ENCODE measurements at regions not wholly inside any gene's neighbourhood (a gene's known extent, or its start where the extent isn't known, plus 50 kb on each side); places are given as distances from the start of the nearest gene placed in this dataset.
"Not testable (repeated sequence)": the region's sequence is repeated elsewhere in the genome, so short reads cannot be mapped to it uniquely, and the experiment has no call there.

DNA sequence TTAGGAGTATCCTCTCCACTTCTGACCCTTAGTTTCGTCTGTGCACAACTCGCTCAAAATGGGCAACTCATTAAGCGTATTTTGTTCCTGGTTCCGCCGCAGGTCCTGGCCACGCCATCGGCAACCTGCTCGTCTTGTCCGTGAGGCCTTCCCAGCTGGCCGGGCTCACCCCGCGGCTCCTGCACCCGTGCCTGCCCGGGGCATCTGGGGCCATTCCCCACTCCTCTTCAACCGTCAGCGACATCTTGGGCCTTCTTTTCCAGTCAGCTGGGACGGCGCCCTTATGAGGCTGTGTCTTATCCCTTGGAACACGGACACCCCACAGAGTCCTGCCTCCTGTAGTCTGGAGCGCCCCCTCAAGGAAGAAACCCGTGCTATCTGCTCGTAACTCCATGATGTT, 271.9 kb upstream of the NRSN1 start:
- not testable (repeated sequence) for DNase-seq

DNA sequence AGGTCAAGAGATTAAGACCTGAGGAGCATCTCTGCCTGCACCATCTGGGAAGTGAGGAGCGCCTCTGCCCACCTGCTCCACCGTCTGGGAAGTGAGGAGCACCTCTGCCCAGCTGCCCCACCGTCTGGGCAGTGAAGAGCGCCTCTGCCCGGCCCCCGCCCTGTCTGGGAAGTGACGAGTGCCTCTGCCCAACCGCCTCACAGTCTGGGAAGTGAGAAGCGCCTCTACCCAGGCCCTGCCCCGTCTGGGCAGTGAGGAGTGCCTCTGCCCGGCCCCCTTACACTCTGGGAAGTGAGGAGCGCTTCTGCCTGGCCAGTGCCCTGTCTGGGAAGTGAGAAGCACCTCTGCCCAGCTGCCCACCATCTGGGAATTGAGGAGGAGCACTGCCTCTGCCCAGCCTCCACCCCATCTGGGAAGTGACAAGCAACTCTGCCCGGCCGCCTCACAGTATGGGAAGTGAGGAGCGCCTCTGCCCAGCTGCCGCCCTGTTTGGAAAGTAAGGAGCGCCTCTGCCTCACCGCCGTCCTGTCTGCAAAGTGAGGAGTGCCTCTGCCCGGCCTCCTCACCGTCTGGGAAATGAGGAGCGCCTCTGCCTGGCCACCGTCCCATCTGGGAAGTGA, 270.4 kb upstream of the NRSN1 start:
- DNase-seq: no peak

DNA sequence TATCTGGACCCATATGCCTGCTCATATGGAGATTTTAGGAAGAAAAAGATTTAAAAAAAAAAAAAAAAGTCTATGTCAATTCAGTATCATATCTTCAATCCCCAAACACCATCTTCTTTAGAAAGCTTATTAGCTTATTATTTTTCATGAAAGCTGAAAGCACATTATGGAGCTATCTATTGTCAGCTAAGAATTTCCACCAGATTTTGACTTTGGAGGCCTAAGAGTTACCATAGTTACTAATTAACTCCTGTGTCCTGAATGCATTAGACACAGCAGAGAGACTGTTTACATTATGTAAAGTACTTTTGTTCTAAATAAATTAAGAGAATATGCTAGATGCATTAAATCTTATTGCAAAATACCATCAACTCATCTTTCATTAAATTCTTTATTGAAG, 255.5 kb upstream of the NRSN1 start:
- no peak for DNase-seq

DNA sequence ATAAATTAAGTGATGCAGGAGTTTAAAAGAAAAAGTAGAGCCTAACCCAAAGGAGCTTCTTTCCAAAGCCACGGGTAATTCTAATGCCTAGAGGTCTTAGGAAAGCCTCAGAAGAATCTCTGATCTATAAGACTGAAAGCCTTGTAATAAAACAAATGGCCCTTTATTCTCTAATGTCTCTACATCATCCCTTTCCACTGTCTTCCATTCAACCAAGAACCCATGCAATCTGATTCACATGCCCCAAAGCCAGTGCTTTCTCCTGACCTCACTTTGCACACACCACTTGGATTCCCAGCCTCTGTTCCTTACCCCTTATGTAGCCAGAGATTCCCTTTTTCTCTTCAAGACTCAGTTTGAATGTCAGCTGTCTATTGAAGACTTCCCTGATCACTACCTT, 252.9 kb upstream of the NRSN1 start:
- DNase-seq: no peak

DNA sequence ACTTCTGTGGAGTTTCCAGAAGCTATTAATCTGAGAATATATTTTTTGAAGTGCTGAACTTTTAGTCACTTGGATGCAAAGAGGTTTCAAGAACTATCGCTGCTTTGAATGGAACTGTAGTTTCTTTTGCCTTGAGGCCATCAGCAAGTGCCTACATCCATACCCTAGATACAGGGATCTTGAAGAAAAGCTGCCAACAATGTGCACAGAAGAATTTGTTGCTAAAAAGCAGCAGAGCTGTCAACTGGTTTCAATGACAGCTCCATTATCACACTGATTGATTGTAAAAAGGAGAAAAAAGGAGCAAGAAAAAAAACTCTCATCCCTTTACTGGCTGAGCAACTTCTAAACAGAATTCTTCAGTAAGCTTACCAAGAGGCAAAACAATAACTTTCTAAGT, 251.0 kb upstream of the NRSN1 start:
- peak; percentile 14 for DNase-seq

DNA sequence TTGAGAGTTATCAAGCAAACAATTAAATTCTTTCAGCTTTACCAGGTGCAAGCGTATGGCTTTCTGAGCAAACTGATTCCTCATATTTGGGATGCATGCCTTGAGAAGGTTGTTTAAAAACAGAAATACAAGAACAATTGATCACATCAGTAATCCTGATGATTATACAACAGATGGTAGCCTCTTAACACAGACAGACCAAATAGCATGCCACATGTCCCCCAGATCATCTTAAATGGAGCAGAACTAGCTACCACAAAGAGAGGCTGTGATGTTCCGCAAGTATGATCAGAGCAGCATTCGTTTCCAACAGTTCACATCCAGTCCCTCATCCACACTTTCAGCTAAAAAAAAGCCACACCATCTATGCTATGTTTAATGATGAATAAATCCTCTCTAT, 246.2 kb upstream of the NRSN1 start:
- no peak for DNase-seq

DNA sequence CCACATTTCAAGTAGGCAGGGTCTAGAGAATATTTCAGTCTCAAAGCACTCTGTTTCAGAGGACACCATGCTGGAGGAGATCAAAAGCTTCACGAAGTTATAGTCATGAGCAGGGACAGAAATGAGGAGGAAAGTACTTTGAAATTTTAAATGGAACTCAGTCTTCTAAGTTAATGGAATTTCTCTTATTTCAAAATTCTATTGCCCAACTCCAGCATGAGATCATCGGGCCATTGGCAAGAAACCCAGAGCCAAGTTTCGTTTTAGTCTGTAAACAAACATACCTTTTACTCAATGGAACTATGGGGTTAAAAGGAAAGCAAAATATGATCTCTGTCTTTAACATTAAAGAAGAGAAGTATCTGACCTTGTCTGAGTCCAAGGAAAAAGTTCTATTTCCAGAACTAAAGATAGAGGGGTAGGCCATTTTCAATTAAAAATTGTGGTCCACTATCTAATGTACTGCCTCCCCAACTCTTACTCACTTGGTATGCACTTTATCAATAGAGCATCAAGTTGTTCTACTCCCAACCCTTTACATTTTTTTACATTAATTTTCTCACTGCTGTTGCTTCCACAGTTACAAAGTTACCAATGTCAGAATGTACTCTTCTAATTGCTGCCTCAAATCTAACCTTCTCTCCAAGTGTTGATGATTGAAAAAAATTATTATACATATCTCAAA, 235.3 kb upstream of the NRSN1 start:
- no peak for DNase-seq

DNA sequence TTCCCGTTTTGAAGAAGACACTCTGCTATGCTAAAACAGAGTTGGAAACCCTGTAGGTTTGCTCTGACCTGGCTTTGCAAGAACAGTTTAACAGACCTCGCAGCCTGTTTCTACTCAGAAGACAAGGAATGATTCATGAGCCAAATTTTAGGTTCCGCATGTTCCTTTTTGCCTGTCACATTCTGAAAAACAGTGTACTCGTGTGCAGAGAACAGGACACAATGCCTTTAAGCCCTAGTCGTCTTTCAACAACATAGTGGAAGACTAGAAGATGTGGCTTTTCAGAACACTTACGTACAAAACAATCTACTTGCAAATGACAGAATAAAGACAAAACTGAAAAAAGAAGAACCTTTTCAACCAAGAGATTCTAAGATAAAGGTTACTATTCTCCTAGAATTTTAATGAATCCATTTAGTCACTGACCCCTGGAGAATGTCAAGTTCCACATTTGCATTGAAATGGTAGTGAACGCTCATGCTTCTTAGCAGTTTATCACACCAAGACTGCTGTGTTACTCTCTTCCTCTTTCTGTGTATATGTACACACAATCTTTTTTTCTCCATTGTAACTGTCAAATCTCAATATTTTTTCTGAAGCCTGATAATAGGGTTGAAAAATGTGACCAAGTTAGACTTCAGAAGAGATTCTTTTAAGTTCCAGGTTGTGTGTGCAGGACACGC, 220.7 kb upstream of the NRSN1 start:
- no peak for DNase-seq

DNA sequence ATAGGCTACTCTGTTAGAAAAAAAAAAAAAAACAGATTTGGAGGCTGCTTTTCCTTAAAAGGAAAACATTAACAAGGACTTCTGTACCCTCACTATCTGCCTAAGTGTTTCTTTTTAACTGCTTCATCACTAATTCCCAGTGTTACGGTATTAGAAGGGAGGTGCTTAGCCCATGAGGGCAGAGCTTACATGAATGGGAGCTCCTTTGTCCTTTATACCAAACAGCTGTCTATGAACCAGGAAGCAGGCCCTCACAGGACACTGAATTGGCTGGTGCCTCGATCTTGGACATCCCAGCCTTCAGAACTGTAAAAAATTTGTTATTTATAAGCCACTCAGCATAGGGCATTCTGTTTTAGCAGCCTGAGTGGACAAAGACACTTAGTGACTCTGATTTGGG, 215.6 kb upstream of the NRSN1 start:
- DNase-seq: no peak

DNA sequence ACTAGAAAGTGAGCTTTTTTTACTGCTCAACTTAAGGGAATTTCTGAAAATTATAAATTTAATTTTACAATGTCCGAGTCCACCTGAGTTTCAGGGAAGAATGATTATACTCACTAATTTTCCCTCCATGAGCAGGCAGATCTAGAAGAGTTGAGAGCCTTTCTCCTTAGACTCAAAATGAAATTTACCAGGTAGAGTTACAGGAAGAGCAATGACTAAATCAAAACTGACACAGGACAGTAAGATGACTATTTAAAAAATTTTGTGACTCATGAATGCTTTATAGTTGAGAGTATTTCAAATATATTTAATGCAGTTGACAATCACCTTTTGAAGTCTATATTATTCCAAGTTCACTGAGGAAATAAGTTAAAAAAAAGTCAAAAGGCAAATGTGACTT, 198.1 kb upstream of the NRSN1 start:
- no peak for DNase-seq

DNA sequence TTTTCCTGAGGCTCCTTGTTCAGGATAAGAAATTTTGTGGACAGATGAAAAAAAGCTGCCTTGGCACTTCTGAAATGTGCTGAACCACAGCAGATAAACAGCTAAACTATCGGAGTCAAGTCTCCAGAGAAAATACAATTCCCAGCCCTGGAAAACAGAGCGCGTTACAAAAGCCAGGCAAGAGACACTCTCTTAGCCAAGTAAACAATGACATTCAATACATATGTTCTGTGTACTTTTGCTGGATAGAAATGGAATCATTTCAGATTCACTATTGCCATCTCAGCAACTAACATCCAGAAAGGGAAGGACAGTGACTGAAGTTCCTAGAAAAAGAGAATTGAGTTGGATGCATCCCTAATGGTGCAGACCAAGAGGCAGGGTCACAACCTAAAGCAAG, 196.8 kb upstream of the NRSN1 start:
- no peak for DNase-seq

DNA sequence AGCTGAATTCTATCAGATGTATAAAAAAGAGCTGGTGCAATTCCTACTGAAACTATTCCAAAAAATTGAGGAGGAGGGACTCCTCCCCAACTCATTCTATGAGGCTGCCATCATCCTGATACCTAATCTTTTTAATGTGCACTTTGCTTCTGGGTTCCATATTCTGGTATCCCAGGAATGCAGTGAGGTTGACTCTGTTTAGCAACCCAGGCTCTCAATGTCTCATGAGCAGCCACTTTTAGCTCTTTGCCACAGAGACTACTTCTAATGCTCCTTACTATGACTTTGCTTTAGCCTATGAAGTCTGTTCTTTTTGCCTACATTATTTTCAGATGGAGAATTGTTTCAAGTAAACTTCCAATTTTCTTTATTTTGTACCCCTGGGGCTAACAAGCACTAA, 185.5 kb upstream of the NRSN1 start:
- DNase-seq: no peak

DNA sequence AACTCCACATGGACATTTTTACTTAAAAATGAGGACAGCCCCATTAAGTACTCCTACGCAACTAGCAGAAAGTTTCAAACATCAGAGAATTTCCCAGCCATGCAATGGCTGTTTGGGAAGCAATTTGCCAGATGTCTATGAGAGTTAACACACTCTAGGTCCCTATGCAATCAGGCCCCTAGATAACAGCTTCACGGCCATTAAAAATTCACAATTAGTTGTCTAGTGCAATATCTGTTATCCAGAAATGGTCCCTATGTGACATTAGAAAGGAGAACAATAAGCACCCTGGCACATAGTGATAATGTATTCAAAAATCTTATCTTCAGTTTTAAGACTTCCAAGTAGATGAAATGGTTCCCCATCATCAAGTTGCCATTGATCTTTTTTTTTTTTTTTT, 174.3 kb upstream of the NRSN1 start:
- DNase-seq: no peak

DNA sequence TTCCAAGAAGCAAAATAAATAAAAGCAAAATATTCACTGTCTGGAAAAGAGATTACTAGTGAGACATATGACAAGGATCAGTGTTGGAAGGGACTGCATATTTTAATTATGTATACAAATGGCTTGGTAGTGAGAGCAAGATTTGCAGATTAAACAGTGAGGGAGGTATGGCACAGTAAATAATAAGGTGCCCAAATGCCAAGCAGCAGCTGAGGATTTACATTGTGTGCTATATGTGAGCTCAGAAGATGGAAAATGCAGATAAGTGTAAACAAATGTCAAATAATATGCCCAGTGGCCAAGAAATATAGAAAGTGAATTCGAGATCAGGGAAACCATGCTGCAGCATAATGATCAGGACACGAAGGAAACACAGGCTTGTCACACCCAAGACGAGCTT, 173.8 kb upstream of the NRSN1 start:
- DNase-seq: no peak

DNA sequence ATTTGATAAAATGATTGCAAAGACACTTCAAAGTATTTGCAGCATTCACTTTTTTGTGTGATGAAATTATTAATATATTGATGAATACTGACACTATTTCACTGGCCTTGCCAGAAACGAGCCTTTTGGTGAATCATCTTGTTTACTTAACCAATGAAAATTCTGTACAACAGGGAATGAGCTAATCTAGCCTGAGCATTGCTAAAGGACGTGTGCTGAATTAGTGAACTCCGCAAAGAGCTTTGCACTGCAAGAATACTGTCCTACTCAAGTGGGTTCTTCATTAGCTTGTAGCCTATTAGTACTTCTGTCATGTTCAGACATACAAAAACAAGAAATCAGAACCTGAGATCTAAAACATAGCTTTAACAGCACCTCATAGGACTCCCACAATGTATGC, 172.0 kb upstream of the NRSN1 start:
- no peak for DNase-seq

DNA sequence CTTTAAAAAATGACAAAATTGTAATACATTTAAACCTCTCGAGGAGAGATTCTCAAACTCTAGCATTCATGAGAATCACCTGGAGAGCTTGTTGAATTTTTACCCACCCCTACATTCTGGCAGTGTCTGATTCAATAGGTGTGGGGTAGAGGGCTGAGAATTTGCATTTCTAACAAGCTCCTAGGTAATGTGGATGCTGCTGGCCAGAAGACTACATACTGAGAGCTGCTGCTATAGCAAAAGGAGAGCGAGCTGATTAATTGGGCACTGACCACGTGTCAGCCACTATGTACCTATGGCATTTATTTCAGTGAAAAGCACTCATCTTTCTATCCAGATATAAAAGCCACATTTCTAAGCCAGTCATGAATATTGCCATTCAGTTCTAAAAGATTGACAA, 169.0 kb upstream of the NRSN1 start:
- DNase-seq: no peak

DNA sequence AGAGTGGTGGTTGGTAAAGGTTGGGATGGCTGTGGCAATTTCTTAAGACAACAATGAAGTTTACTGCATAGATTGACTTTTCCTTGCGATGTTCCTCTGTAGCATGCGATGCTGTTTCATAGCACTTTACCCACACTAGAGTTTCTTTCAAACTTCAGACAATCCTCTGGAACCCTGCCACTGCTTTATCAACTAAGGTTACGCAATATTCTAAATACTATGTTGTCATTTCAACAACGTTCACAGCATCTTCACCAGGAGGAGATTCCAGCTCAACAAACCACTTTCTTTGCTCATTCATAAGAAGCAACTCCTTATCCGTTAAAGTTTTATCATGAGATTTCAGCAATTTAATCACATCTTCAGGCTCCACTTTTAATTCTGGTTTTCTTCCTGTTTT, 161.2 kb upstream of the NRSN1 start:
- no peak for DNase-seq

DNA sequence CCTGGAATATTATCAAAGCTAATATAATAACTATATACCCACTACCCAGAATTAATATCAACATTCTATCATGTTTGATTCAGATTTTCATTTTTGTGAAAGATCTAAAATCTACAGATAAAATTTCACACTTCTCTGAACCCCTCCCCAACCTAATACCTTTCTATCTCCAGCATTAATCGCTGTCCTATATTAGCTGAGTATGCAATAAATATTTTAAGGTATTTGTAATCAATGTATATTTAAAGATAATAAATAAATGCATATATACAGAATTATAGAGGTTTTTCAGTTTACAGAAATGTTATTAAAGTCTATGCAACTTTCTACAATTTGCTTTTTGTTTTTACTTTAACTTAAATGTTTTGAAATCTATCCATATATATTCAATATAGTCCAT, 156.7 kb upstream of the NRSN1 start:
- DNase-seq: no peak

DNA sequence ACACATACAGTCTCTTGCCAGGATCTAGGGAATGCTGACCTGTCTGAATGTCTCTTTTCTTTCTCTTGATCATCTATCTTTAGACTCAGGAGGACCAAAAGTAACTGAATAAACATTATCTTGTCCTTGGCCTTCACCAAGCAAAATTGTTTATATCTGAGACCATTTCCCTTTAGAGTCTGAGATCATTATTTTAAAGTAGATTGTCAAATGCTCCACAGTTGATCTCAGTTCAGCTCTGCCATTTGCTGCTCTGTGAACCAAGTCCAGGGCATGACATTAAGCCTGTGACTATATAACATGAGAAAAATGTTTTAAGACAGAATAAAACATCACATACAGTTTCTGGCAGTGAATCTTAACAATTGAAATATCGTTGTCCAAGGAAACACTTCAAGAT, 148.3 kb upstream of the NRSN1 start:
- DNase-seq: no peak

DNA sequence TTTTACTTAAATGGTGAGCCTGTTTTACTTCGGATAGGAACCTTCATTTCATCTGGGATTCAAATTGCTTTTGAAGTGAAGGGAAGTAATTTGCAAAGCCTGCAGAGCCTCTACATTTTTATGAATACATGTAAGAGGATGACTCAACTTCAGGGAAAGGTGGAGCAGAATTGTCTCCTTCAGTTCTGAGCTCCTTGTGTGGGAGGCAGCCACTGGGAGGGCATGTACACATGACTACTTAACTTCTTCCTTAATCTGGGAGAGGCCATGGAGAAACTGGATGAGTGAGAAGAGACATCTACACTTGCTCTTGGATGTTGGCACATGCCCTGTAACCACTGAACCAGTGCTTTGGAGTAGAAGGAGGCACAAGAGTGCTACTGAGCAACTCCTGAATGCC, 145.1 kb upstream of the NRSN1 start:
- DNase-seq: no peak

DNA sequence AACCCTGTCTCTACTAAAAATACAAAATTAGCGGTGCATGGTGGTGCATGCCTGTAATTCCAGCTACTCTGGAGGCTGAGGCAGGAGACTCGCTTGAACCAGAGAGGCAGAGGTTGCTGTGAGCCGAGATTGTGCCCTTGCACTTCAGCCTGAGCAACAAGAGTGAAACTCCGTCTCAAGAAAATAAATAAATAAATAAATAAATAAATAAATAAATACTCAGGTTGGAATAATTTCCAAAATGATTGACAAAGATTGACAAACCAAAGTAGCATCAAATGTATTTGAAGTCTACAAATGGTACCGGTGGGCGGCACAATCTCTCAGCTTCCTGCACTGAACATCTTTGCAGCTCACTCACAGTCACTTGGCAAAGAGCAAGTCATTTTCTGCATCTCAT, 144.1 kb upstream of the NRSN1 start:
- DNase-seq: no peak

DNA sequence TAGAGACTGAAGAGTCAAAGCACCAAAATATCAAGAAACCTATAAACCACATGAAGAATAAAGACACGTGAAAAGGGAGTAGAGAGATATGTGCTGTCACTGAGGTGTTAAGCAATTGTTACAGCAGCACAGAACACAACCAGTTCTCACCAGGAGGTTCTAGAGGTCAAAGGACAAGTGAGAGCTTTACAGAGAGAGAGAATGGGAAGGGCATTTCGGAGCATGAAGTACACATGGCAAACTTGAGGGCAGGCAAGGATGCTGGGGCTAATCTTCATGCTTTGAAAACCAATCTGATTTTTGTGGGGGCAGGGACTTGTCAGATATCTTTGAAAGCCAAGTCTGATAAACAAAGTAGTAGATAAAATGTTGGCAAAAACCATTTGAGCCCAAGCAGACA, 142.3 kb upstream of the NRSN1 start:
- DNase-seq: no peak

DNA sequence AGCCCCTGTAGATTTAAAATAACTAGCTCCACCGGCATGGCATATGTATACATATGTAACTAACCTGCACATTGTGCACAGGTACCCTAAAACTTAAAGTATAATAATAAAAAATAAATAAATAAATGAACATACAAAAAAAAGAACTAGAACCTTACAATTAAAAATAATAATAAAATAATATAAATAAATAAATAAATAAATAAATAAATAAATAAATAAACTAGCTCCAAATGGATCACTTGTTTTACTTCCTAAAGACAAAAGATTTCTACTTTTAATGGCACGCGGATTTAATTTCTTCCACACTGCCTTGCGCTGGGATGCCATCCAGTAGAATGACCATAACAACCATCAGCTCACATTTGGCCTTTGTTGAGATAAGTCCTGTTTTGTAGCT, 141.0 kb upstream of the NRSN1 start:
- no peak for DNase-seq

DNA sequence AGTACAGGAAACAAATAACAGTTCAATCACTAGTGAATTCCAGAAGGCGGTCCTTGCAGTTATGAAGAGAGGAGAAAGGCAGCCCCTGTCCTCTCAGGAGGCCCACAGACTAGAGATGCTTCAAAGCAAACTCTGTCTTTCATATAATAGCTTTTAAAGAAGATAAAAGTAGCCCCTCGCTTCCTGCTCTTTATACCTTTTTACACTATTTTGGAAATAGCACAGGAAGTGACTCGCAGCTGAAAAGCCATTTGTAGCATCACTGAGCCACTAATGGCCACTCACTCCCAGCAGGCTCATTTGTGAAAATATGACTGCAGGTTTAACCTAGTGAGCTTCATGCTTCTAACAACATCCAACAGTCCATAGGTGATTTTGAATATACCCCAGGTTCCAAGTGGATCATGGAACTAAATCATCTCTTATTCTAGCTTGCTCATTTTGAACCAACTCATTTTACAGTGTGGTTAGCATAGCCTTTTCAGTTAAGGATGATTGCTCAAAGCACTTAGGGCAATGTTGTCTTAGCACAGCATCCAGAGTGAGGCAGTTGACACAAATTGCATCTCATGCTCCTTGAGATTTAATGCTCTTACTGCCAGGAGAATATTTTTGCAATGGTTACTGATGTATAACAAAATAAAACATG, 136.0 kb upstream of the NRSN1 start:
- peak; percentile 95 for DNase-seq
